Caco-2 (cell line): ENCODE measurements at regions not wholly inside any gene's neighbourhood (a gene's known extent, or its start where the extent isn't known, plus 50 kb on each side); places are given as distances from the start of the nearest gene placed in this dataset.

Experiments
- BruUV-seq: library from RNA; stranded (reverse); fragments of 400-500 nt; replicated peaks from 2 replicates; lab custom pipeline; 2021; lab: Mats Ljungman, UMichigan
- CTCF ChIA-PET: fragments of 300-600 bp; sonication (Branson Sonifier 250); formaldehyde crosslinking; loops from one replicate; lab custom pipeline; 2022; ENCODE audit warnings: antibody characterized with exemption; lab: Charles Lee
- POLR2A ChIA-PET: fragments of 300-600 bp; sonication (Branson Sonifier 250); formaldehyde crosslinking; loops from one replicate; lab custom pipeline; 2022; ENCODE audit warnings: antibody characterized with exemption; lab: Charles Lee
- DNase-seq, 2 experiments: peaks; one replicate each; pipeline versions ENCODE4 v3.0.0 to v3.0.0-alpha.2; 2020 to 2022
- H3K27me3 ChIP-seq: replicated peaks from 2 replicates; pipeline ENCODE4 v1.6.0; 2011; ENCODE audit warnings: low read length; ENCODE audit not compliant: control insufficient read depth, insufficient read depth
- H3K36me3 ChIP-seq: 2 replicates; pipeline ENCODE4 v1.5.1; 2011; ENCODE audit warnings: low read length; ENCODE audit not compliant: control insufficient read depth, insufficient read depth
- H3K4me1 ChIP-seq: fragments of 250-450 bp; sonication (Bioruptor Pico); 2 replicates; pipeline ENCODE4 v1.5.1; 2020; ENCODE audit warnings: mild to moderate bottlenecking
- H3K4me3 ChIP-seq: 2 replicates; pipeline ENCODE4 v1.5.1; 2011; ENCODE audit warnings: low read depth, mild to moderate bottlenecking, control low read depth, low read length
- H3K9me3 ChIP-seq: fragments of 250-450 bp; sonication (Bioruptor Pico); 2 replicates; pipeline ENCODE4 v1.5.1; 2020; ENCODE audit warnings: mild to moderate bottlenecking, moderate library complexity
- H3K27ac Mint-ChIP-seq: one replicate; pipeline ENCODE4 v1.8.0; 2022; ENCODE audit warnings: mixed read lengths; ENCODE audit not compliant: unreplicated experiment
- H3K27me3 Mint-ChIP-seq: one replicate; pipeline ENCODE4 v1.8.0; 2022; ENCODE audit warnings: mixed read lengths; ENCODE audit not compliant: insufficient read depth, unreplicated experiment
- H3K36me3 Mint-ChIP-seq: one replicate; pipeline ENCODE4 v1.8.0; 2022; ENCODE audit warnings: mild to moderate bottlenecking, mixed read lengths; ENCODE audit not compliant: insufficient read depth, unreplicated experiment
- H3K4me1 Mint-ChIP-seq: one replicate; pipeline ENCODE4 v1.8.0; 2022; ENCODE audit warnings: low read depth, mixed read lengths; ENCODE audit not compliant: unreplicated experiment
- H3K4me3 Mint-ChIP-seq: one replicate; pipeline ENCODE4 v1.8.0; 2022; ENCODE audit warnings: mild to moderate bottlenecking, moderate library complexity, mixed read lengths; ENCODE audit not compliant: unreplicated experiment
- H3K9me3 Mint-ChIP-seq: one replicate; pipeline ENCODE4 v1.8.0; 2022; ENCODE audit warnings: mixed read lengths; ENCODE audit not compliant: unreplicated experiment
- CTCF ChIP-seq, 2 experiments: fragments of 200-600 bp in 1 of 2; IDR thresholded peaks; 1 replicate in 1 of 2; 2 replicates in 1 of 2; pipeline versions ENCODE4 v1.5.1 to v1.8.0; 2011 to 2022; ENCODE audit warnings: antibody characterized with exemption in 1 of 2, control low read depth in 1 of 2, inconsistent platforms in 1 of 2, low read depth in 1 of 2, low read length in 1 of 2, mild to moderate bottlenecking in 1 of 2, moderate library complexity in 1 of 2; ENCODE audit not compliant: insufficient read depth in 1 of 2, severe bottlenecking in 1 of 2, unreplicated experiment in 1 of 2
- intact Hi-C: fragments of 100-400 bp; cut with micrococcal nuclease; formaldehyde crosslinking; loops from one replicate; pipeline ENCODE4 v1.10.0; 2022; ENCODE audit not compliant: unreplicated experiment

GRCh38 chr9:129290606-129291005, 112.5 kb upstream of the IER5L start:
- ChIA-PET POLR2A (no interaction called here), CTCF (no interaction called here)
- H3K4me1 ChIP-seq = no peaks in the 10 kb centered on the region
- DNase-seq = no peak
- H3K4me1 Mint-ChIP-seq = no peaks in the 10 kb centered on the region
- H3K9me3 ChIP-seq = peaks cover 2% of the 10 kb centered on the region; the same call in 1 of the 2 replicates
- intact Hi-C loops = no loop called here
- H3K4me3 ChIP-seq = no peak overlapping the region
- no peak overlapping the region for H3K27ac Mint-ChIP-seq
- H3K4me3 Mint-ChIP-seq = no peak overlapping the region
- no TSS peak for BruUV-seq
- H3K9me3 Mint-ChIP-seq = peaks cover 5% of the 10 kb centered on the region
- no peaks in the 10 kb centered on the region for H3K27me3 Mint-ChIP-seq
- no peaks in the 10 kb centered on the region for H3K27me3 ChIP-seq
- no peaks in the 10 kb centered on the region for H3K36me3 ChIP-seq
- no peak for TF ChIP-seq CTCF (IDR thresholded peaks at IDR 0.05; ENCODE audit: insufficient read depth in 1 of 2, low read depth in 1 of 2, low read length in 1 of 2, severe bottlenecking in 1 of 2, unreplicated experiment in 1 of 2)
- no peaks in the 10 kb centered on the region for H3K36me3 Mint-ChIP-seq

GRCh38 chr9:129289883-129290282, 111.8 kb upstream of the IER5L start:
- no peaks in the 10 kb centered on the region for H3K36me3 Mint-ChIP-seq
- POLR2A ChIA-PET = no interaction called here
- CTCF ChIA-PET = interaction anchor here (0.6 kb wide), 1 partner anchor 453 kb away, joined by 3 read pairs; no protein-coding TSS in a partner anchor

DNA sequence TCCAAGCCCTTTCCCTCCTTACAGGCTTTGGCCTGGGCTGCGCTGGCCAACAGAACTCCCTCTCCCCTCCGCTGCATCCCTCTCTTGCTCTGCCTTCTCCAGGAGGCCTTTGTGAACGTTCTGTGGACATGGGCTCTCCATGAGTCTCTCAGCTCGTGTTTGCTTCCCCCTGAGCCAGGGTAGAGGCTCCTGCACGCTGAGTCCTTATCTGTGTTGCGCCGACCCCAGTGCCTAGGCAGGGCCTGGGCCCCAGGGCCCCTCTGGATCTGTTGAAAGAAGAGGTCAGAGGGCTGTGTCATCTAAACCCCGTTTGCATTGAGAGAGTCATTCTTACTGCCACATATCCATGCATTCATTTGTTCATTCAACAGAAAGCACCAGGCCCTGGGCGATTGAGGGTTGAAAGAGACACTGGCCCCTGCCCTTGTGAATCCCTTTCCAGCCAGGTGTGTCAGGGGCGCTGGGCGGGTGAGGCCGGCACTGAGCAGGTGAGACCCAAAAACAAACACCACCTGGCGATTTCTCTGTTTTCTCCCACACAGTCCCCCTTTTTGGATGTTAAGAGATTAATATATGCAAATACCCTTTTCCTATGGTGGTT, 111.2 kb upstream of the IER5L start:
- no peaks in the 10 kb centered on the region for H3K36me3 ChIP-seq
- H3K27ac Mint-ChIP-seq = no peak overlapping the region
- H3K4me3 Mint-ChIP-seq = no peak overlapping the region
- DNase-seq = no peak
- no peaks in the 10 kb centered on the region for H3K36me3 Mint-ChIP-seq
- TF ChIP-seq CTCF (IDR thresholded peaks at IDR 0.05; ENCODE audit: insufficient read depth in 1 of 2, low read depth in 1 of 2, low read length in 1 of 2, severe bottlenecking in 1 of 2, unreplicated experiment in 1 of 2) = no peak
- BruUV-seq = no TSS peak
- ChIA-PET POLR2A (no interaction called here), CTCF (no interaction called here)
- no peaks in the 10 kb centered on the region for H3K27me3 ChIP-seq
- H3K4me1 ChIP-seq = no peaks in the 10 kb centered on the region
- no peak overlapping the region for H3K4me3 ChIP-seq
- H3K9me3 ChIP-seq = no peaks in the 10 kb centered on the region
- H3K27me3 Mint-ChIP-seq = no peaks in the 10 kb centered on the region
- intact Hi-C loops = no loop called here
- H3K4me1 Mint-ChIP-seq = no peaks in the 10 kb centered on the region
- no peaks in the 10 kb centered on the region for H3K9me3 Mint-ChIP-seq

More at GRCh38 chr9:129289883-129290282, 111.8 kb upstream of the IER5L start:
- TF ChIP-seq CTCF (IDR thresholded peaks at IDR 0.05; ENCODE audit: insufficient read depth in 1 of 2, low read depth in 1 of 2, low read length in 1 of 2, severe bottlenecking in 1 of 2, unreplicated experiment in 1 of 2) = no peak
- BruUV-seq = no TSS peak
- intact Hi-C loops = no loop called here
- no peak overlapping the region for H3K4me3 Mint-ChIP-seq
- H3K4me3 ChIP-seq = no peak overlapping the region
- H3K27ac Mint-ChIP-seq = no peak overlapping the region
- no peaks in the 10 kb centered on the region for H3K4me1 Mint-ChIP-seq
- no peaks in the 10 kb centered on the region for H3K36me3 ChIP-seq
- H3K9me3 ChIP-seq = no peaks in the 10 kb centered on the region; the same call in 1 of the 2 replicates
- H3K4me1 ChIP-seq = no peaks in the 10 kb centered on the region
- H3K27me3 ChIP-seq = no peaks in the 10 kb centered on the region
- H3K27me3 Mint-ChIP-seq = no peaks in the 10 kb centered on the region
- no peaks in the 10 kb centered on the region for H3K9me3 Mint-ChIP-seq
- no peak for DNase-seq
